Caco-2 (cell line): ENCODE measurements at regions not wholly inside any gene's neighbourhood (a gene's known extent, or its start where the extent isn't known, plus 50 kb on each side); places are given as distances from the start of the nearest gene placed in this dataset.

ENCODE experiments used
- BruUV-seq: library from RNA; stranded (reverse); fragments of 400-500 nt; replicated peaks from 2 replicates; lab custom pipeline; 2021; lab: Mats Ljungman, UMichigan
- CTCF ChIA-PET: fragments of 300-600 bp; sonication (Branson Sonifier 250); formaldehyde crosslinking; loops from one replicate; lab custom pipeline; 2022; ENCODE audit warnings: antibody characterized with exemption; lab: Charles Lee
- POLR2A ChIA-PET: fragments of 300-600 bp; sonication (Branson Sonifier 250); formaldehyde crosslinking; loops from one replicate; lab custom pipeline; 2022; ENCODE audit warnings: antibody characterized with exemption; lab: Charles Lee
- DNase-seq, 2 experiments: peaks; one replicate each; pipeline versions ENCODE4 v3.0.0 to v3.0.0-alpha.2; 2020 to 2022
- H3K27me3 ChIP-seq: replicated peaks from 2 replicates; pipeline ENCODE4 v1.6.0; 2011; ENCODE audit warnings: low read length; ENCODE audit not compliant: control insufficient read depth, insufficient read depth
- H3K36me3 ChIP-seq: 2 replicates; pipeline ENCODE4 v1.5.1; 2011; ENCODE audit warnings: low read length; ENCODE audit not compliant: control insufficient read depth, insufficient read depth
- H3K4me1 ChIP-seq: fragments of 250-450 bp; sonication (Bioruptor Pico); 2 replicates; pipeline ENCODE4 v1.5.1; 2020; ENCODE audit warnings: mild to moderate bottlenecking
- H3K4me3 ChIP-seq: 2 replicates; pipeline ENCODE4 v1.5.1; 2011; ENCODE audit warnings: low read depth, mild to moderate bottlenecking, control low read depth, low read length
- H3K9me3 ChIP-seq: fragments of 250-450 bp; sonication (Bioruptor Pico); 2 replicates; pipeline ENCODE4 v1.5.1; 2020; ENCODE audit warnings: mild to moderate bottlenecking, moderate library complexity
- H3K27ac Mint-ChIP-seq: one replicate; pipeline ENCODE4 v1.8.0; 2022; ENCODE audit warnings: mixed read lengths; ENCODE audit not compliant: unreplicated experiment
- H3K27me3 Mint-ChIP-seq: one replicate; pipeline ENCODE4 v1.8.0; 2022; ENCODE audit warnings: mixed read lengths; ENCODE audit not compliant: insufficient read depth, unreplicated experiment
- H3K36me3 Mint-ChIP-seq: one replicate; pipeline ENCODE4 v1.8.0; 2022; ENCODE audit warnings: mild to moderate bottlenecking, mixed read lengths; ENCODE audit not compliant: insufficient read depth, unreplicated experiment
- H3K4me1 Mint-ChIP-seq: one replicate; pipeline ENCODE4 v1.8.0; 2022; ENCODE audit warnings: low read depth, mixed read lengths; ENCODE audit not compliant: unreplicated experiment
- H3K4me3 Mint-ChIP-seq: one replicate; pipeline ENCODE4 v1.8.0; 2022; ENCODE audit warnings: mild to moderate bottlenecking, moderate library complexity, mixed read lengths; ENCODE audit not compliant: unreplicated experiment
- H3K9me3 Mint-ChIP-seq: one replicate; pipeline ENCODE4 v1.8.0; 2022; ENCODE audit warnings: mixed read lengths; ENCODE audit not compliant: unreplicated experiment
- CTCF ChIP-seq, 2 experiments: fragments of 200-600 bp in 1 of 2; IDR thresholded peaks; 1 replicate in 1 of 2; 2 replicates in 1 of 2; pipeline versions ENCODE4 v1.5.1 to v1.8.0; 2011 to 2022; ENCODE audit warnings: antibody characterized with exemption in 1 of 2, control low read depth in 1 of 2, inconsistent platforms in 1 of 2, low read depth in 1 of 2, low read length in 1 of 2, mild to moderate bottlenecking in 1 of 2, moderate library complexity in 1 of 2; ENCODE audit not compliant: insufficient read depth in 1 of 2, severe bottlenecking in 1 of 2, unreplicated experiment in 1 of 2
- intact Hi-C: fragments of 100-400 bp; cut with micrococcal nuclease; formaldehyde crosslinking; loops from one replicate; pipeline ENCODE4 v1.10.0; 2022; ENCODE audit not compliant: unreplicated experiment

GRCh38 chr1:43059640-43060574, 101.2 kb upstream of the SLC2A1 start:
- Mint-ChIP-seq H3K9me3 (no peaks in the 10 kb centered on the region), H3K4me1 (peaks cover 25% of the 10 kb centered on the region), H3K27ac (no peak overlapping the region), H3K36me3 (no peaks in the 10 kb centered on the region), H3K27me3 (no peaks in the 10 kb centered on the region), H3K4me3 (no peak overlapping the region)
- no peak overlapping the region for H3K4me3 ChIP-seq
- no peaks in the 10 kb centered on the region for H3K9me3 ChIP-seq
- peaks cover 15% of the 10 kb centered on the region for H3K4me1 ChIP-seq
- no peaks in the 10 kb centered on the region for H3K36me3 ChIP-seq
- POLR2A ChIA-PET, result no interaction called here
- CTCF ChIA-PET, result interaction anchor here (1.8 kb wide), 1 partner anchor 14 kb away, joined by 5 read pairs; no protein-coding TSS in a partner anchor
- TF ChIP-seq CTCF (IDR thresholded peaks at IDR 0.05; ENCODE audit: insufficient read depth in 1 of 2, low read depth in 1 of 2, low read length in 1 of 2, severe bottlenecking in 1 of 2, unreplicated experiment in 1 of 2), result no peak
- no peak for DNase-seq
- intact Hi-C loops, result no loop called here
- no peaks in the 10 kb centered on the region for H3K27me3 ChIP-seq
- BruUV-seq, result no TSS peak

- CTCF ChIA-PET, result interaction anchor here (1.8 kb wide), 1 partner anchor 15 kb away, joined by 5 read pairs; no protein-coding TSS in a partner anchor
- H3K9me3 Mint-ChIP-seq, result no peaks in the 10 kb centered on the region
- Histone ChIP-seq H3K9me3 (no peaks in the 10 kb centered on the region), H3K4me1 (peaks cover 27% of the 10 kb centered on the region), H3K27me3 (no peaks in the 10 kb centered on the region), H3K36me3 (no peaks in the 10 kb centered on the region), H3K4me3 (no peak overlapping the region)
- DNase-seq, result peak in 1 of 2 experiments; percentile 9
- peaks cover 28% of the 10 kb centered on the region for H3K4me1 Mint-ChIP-seq
- H3K36me3 Mint-ChIP-seq, result no peaks in the 10 kb centered on the region
- H3K4me3 Mint-ChIP-seq, result no peak overlapping the region
- intact Hi-C loops, result no loop called here
- no TSS peak for BruUV-seq
- no peak for TF ChIP-seq CTCF (IDR thresholded peaks at IDR 0.05; ENCODE audit: insufficient read depth in 1 of 2, low read depth in 1 of 2, low read length in 1 of 2, severe bottlenecking in 1 of 2, unreplicated experiment in 1 of 2)
- H3K27me3 Mint-ChIP-seq, result no peaks in the 10 kb centered on the region
- POLR2A ChIA-PET, result interaction anchor here (0.5 kb wide), 1 partner anchor 103 kb away, joined by 3 read pairs; no protein-coding TSS in a partner anchor
- H3K27ac Mint-ChIP-seq, result no peak overlapping the region
These were observed 100.1 kb upstream of the SLC2A1 start for GRCh38 chr1:43058545-43059360.

- intact Hi-C loops, result no loop called here
- DNase-seq, result no peak
- no peak for TF ChIP-seq CTCF (IDR thresholded peaks at IDR 0.05; ENCODE audit: insufficient read depth in 1 of 2, low read depth in 1 of 2, low read length in 1 of 2, severe bottlenecking in 1 of 2, unreplicated experiment in 1 of 2)
- POLR2A ChIA-PET, result interaction anchor here (0.5 kb wide), 1 partner anchor 102 kb away, joined by 3 read pairs; no protein-coding TSS in a partner anchor
- Histone ChIP-seq H3K27me3 (no peaks in the 10 kb centered on the region), H3K9me3 (no peaks in the 10 kb centered on the region), H3K4me1 (peaks cover 32% of the 10 kb centered on the region), H3K4me3 (no peak overlapping the region), H3K36me3 (no peaks in the 10 kb centered on the region)
- peaks cover 34% of the 10 kb centered on the region for H3K4me1 Mint-ChIP-seq
- H3K27me3 Mint-ChIP-seq, result no peaks in the 10 kb centered on the region
- H3K36me3 Mint-ChIP-seq, result no peaks in the 10 kb centered on the region
- CTCF ChIA-PET, result interaction anchor here (1.8 kb wide), 1 partner anchor 16 kb away, joined by 5 read pairs; no protein-coding TSS in a partner anchor
- no TSS peak for BruUV-seq
- H3K27ac Mint-ChIP-seq, result no peak overlapping the region
- H3K4me3 Mint-ChIP-seq, result no peak overlapping the region
- no peaks in the 10 kb centered on the region for H3K9me3 Mint-ChIP-seq
These were observed 99.4 kb upstream of the SLC2A1 start for GRCh38 chr1:43058056-43058455.
